Caco-2 (cell line): ENCODE measurements at regions not wholly inside any gene's neighbourhood (a gene's known extent, or its start where the extent isn't known, plus 50 kb on each side); places are given as distances from the start of the nearest gene placed in this dataset.

Source experiments
- BruUV-seq: library from RNA; stranded (reverse); fragments of 400-500 nt; replicated peaks from 2 replicates; lab custom pipeline; 2021; lab: Mats Ljungman, UMichigan
- CTCF ChIA-PET: fragments of 300-600 bp; sonication (Branson Sonifier 250); formaldehyde crosslinking; loops from one replicate; lab custom pipeline; 2022; ENCODE audit warnings: antibody characterized with exemption; lab: Charles Lee
- POLR2A ChIA-PET: fragments of 300-600 bp; sonication (Branson Sonifier 250); formaldehyde crosslinking; loops from one replicate; lab custom pipeline; 2022; ENCODE audit warnings: antibody characterized with exemption; lab: Charles Lee
- DNase-seq, 2 experiments: peaks; one replicate each; pipeline versions ENCODE4 v3.0.0 to v3.0.0-alpha.2; 2020 to 2022
- H3K27me3 ChIP-seq: replicated peaks from 2 replicates; pipeline ENCODE4 v1.6.0; 2011; ENCODE audit warnings: low read length; ENCODE audit not compliant: control insufficient read depth, insufficient read depth
- H3K36me3 ChIP-seq: 2 replicates; pipeline ENCODE4 v1.5.1; 2011; ENCODE audit warnings: low read length; ENCODE audit not compliant: control insufficient read depth, insufficient read depth
- H3K4me1 ChIP-seq: fragments of 250-450 bp; sonication (Bioruptor Pico); 2 replicates; pipeline ENCODE4 v1.5.1; 2020; ENCODE audit warnings: mild to moderate bottlenecking
- H3K4me3 ChIP-seq: 2 replicates; pipeline ENCODE4 v1.5.1; 2011; ENCODE audit warnings: low read depth, mild to moderate bottlenecking, control low read depth, low read length
- H3K9me3 ChIP-seq: fragments of 250-450 bp; sonication (Bioruptor Pico); 2 replicates; pipeline ENCODE4 v1.5.1; 2020; ENCODE audit warnings: mild to moderate bottlenecking, moderate library complexity
- H3K27ac Mint-ChIP-seq: one replicate; pipeline ENCODE4 v1.8.0; 2022; ENCODE audit warnings: mixed read lengths; ENCODE audit not compliant: unreplicated experiment
- H3K27me3 Mint-ChIP-seq: one replicate; pipeline ENCODE4 v1.8.0; 2022; ENCODE audit warnings: mixed read lengths; ENCODE audit not compliant: insufficient read depth, unreplicated experiment
- H3K36me3 Mint-ChIP-seq: one replicate; pipeline ENCODE4 v1.8.0; 2022; ENCODE audit warnings: mild to moderate bottlenecking, mixed read lengths; ENCODE audit not compliant: insufficient read depth, unreplicated experiment
- H3K4me1 Mint-ChIP-seq: one replicate; pipeline ENCODE4 v1.8.0; 2022; ENCODE audit warnings: low read depth, mixed read lengths; ENCODE audit not compliant: unreplicated experiment
- H3K4me3 Mint-ChIP-seq: one replicate; pipeline ENCODE4 v1.8.0; 2022; ENCODE audit warnings: mild to moderate bottlenecking, moderate library complexity, mixed read lengths; ENCODE audit not compliant: unreplicated experiment
- H3K9me3 Mint-ChIP-seq: one replicate; pipeline ENCODE4 v1.8.0; 2022; ENCODE audit warnings: mixed read lengths; ENCODE audit not compliant: unreplicated experiment
- CTCF ChIP-seq, 2 experiments: fragments of 200-600 bp in 1 of 2; IDR thresholded peaks; 1 replicate in 1 of 2; 2 replicates in 1 of 2; pipeline versions ENCODE4 v1.5.1 to v1.8.0; 2011 to 2022; ENCODE audit warnings: antibody characterized with exemption in 1 of 2, control low read depth in 1 of 2, inconsistent platforms in 1 of 2, low read depth in 1 of 2, low read length in 1 of 2, mild to moderate bottlenecking in 1 of 2, moderate library complexity in 1 of 2; ENCODE audit not compliant: insufficient read depth in 1 of 2, severe bottlenecking in 1 of 2, unreplicated experiment in 1 of 2
- intact Hi-C: fragments of 100-400 bp; cut with micrococcal nuclease; formaldehyde crosslinking; loops from one replicate; pipeline ENCODE4 v1.10.0; 2022; ENCODE audit not compliant: unreplicated experiment

GRCh38 chr6:119686240-119686639 lies 336.7 kb upstream of the MAN1A1 start:
- Histone ChIP-seq H3K27me3 (no peaks in the 10 kb centered on the region), H3K4me1 (no peaks in the 10 kb centered on the region), H3K36me3 (no peaks in the 10 kb centered on the region), H3K9me3 (no peaks in the 10 kb centered on the region), H3K4me3 (no peak overlapping the region)
- ChIA-PET POLR2A (no interaction called here), CTCF (no interaction called here)
- no peak for DNase-seq
- no peaks in the 10 kb centered on the region for H3K9me3 Mint-ChIP-seq
- H3K36me3 Mint-ChIP-seq = no peaks in the 10 kb centered on the region
- no peak overlapping the region for H3K27ac Mint-ChIP-seq
- intact Hi-C loops = no loop called here
- no peak overlapping the region for H3K4me3 Mint-ChIP-seq
- no peak for TF ChIP-seq CTCF (IDR thresholded peaks at IDR 0.05; ENCODE audit: insufficient read depth in 1 of 2, low read depth in 1 of 2, low read length in 1 of 2, severe bottlenecking in 1 of 2, unreplicated experiment in 1 of 2)
- H3K4me1 Mint-ChIP-seq = no peaks in the 10 kb centered on the region
- no TSS peak for BruUV-seq
- peaks cover 6% of the 10 kb centered on the region for H3K27me3 Mint-ChIP-seq

DNA sequence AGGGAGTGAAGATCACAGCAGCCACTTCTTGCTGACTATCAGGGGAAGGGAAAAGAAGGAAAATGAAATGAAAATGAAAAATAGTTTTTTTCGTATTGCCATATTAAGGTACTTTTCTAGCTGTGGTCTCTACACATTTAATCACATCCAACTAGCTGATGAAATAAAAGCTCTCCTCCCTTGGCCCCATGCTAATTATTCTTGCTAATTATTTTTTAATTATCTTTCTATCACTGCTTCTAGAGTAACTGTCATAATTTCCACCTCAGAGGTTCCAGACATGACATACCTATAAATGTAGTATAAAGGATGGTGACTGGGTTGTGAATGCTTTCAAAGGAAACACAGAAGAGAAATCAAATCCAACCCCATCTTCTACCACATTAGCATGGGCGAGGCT lies 334.1 kb upstream of the MAN1A1 start:
- H3K9me3 ChIP-seq = no peaks in the 10 kb centered on the region
- DNase-seq = no peak
- no peak overlapping the region for H3K27ac Mint-ChIP-seq
- CTCF ChIA-PET = no interaction called here
- no peaks in the 10 kb centered on the region for H3K36me3 ChIP-seq
- POLR2A ChIA-PET = no interaction called here
- intact Hi-C loops = no loop called here
- no TSS peak for BruUV-seq
- H3K27me3 Mint-ChIP-seq = peaks cover 6% of the 10 kb centered on the region
- H3K36me3 Mint-ChIP-seq = no peaks in the 10 kb centered on the region
- no peak overlapping the region for H3K4me3 Mint-ChIP-seq
- no peaks in the 10 kb centered on the region for H3K9me3 Mint-ChIP-seq
- no peaks in the 10 kb centered on the region for H3K27me3 ChIP-seq
- no peaks in the 10 kb centered on the region for H3K4me1 ChIP-seq
- H3K4me3 ChIP-seq = no peak overlapping the region
- TF ChIP-seq CTCF (IDR thresholded peaks at IDR 0.05; ENCODE audit: insufficient read depth in 1 of 2, low read depth in 1 of 2, low read length in 1 of 2, severe bottlenecking in 1 of 2, unreplicated experiment in 1 of 2) = no peak
- no peaks in the 10 kb centered on the region for H3K4me1 Mint-ChIP-seq

DNA sequence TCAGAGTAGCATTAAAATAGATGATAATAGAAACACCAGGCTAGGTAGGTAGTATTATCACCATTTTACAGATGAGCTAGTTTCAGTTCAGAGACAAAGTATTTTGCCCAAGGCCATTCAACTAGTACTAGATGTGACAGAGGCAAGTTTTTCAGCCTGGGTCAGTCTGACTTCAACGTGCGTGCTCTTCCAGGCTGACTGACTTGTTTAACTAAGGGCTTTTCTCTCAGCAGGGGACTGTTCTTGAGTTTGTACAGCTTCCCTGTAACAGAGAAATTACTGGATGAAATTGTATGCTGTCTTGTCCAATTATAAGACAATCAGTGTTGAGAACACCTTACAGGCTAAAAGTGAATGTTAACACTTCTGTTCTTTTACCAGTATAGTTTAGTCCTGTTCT lies 333.5 kb upstream of the MAN1A1 start:
- H3K27me3 Mint-ChIP-seq = peaks cover 6% of the 10 kb centered on the region
- BruUV-seq = no TSS peak
- intact Hi-C loops = no loop called here
- CTCF ChIA-PET = interaction anchor here (0.6 kb wide), 1 partner anchor 367 kb away, joined by 3 read pairs; no protein-coding TSS in a partner anchor
- Histone ChIP-seq H3K27me3 (no peaks in the 10 kb centered on the region), H3K4me1 (no peaks in the 10 kb centered on the region), H3K9me3 (no peaks in the 10 kb centered on the region), H3K36me3 (no peaks in the 10 kb centered on the region), H3K4me3 (no peak overlapping the region)
- no peaks in the 10 kb centered on the region for H3K36me3 Mint-ChIP-seq
- H3K4me1 Mint-ChIP-seq = no peaks in the 10 kb centered on the region
- H3K4me3 Mint-ChIP-seq = no peak overlapping the region
- H3K9me3 Mint-ChIP-seq = no peaks in the 10 kb centered on the region
- DNase-seq = no peak
- TF ChIP-seq CTCF (IDR thresholded peaks at IDR 0.05; ENCODE audit: insufficient read depth in 1 of 2, low read depth in 1 of 2, low read length in 1 of 2, severe bottlenecking in 1 of 2, unreplicated experiment in 1 of 2) = no peak
- H3K27ac Mint-ChIP-seq = no peak overlapping the region
- POLR2A ChIA-PET = no interaction called here
